Thoracic aorta (tissue), 2 donors: ENCODE measurements at regions not wholly inside any gene's neighbourhood (a gene's known extent, or its start where the extent isn't known, plus 50 kb on each side); places are given as distances from the start of the nearest gene placed in this dataset.

Source experiments
- ATAC-seq: fragments of 150-250 bp; one replicate; pipeline ENCODE4 v1.8.0; 2017; ENCODE audit warnings: low read depth; ENCODE audit not compliant: insufficient number of reproducible peaks, low FRiP score
- DNase-seq: peaks from one replicate; pipeline ENCODE4 v3.0.0-alpha.2; 2020; ENCODE audit warnings: low spot score
- H3K27ac ChIP-seq, 2 donors: fragments of 200-600 bp; sonication (generic); 1 replicate in 1 of 2; 2 replicates in 1 of 2; pipeline ENCODE4 v1.5.1; 2016; ENCODE audit warnings: mild to moderate bottlenecking in 2 of 2, moderate library complexity in 2 of 2
- H3K27me3 ChIP-seq: fragments of 200-600 bp; sonication (generic); replicated peaks from 2 replicates; pipeline ENCODE4 v1.6.0; 2016; ENCODE audit warnings: mild to moderate bottlenecking; ENCODE audit not compliant: insufficient read depth
- H3K36me3 ChIP-seq: fragments of 200-600 bp; sonication (generic); one replicate; pipeline ENCODE4 v1.5.1; 2016
- H3K4me1 ChIP-seq, 2 donors: fragments of 200-600 bp; sonication (generic); 1 replicate in 1 of 2; 2 replicates in 1 of 2; pipeline versions ENCODE4 v1.5.1 to v1.6.0; 2016; ENCODE audit warnings: low read depth in 2 of 2, mild to moderate bottlenecking in 1 of 2; ENCODE audit not compliant: control insufficient read depth in 1 of 2
- H3K4me3 ChIP-seq: fragments of 200-600 bp; sonication (generic); 2 replicates; pipeline ENCODE4 v1.5.1; 2016; ENCODE audit warnings: mild to moderate bottlenecking
- H3K9me3 ChIP-seq: fragments of 200-600 bp; sonication (generic); 2 replicates; pipeline ENCODE4 v1.5.1; 2016
- CTCF ChIP-seq: fragments of 200-600 bp; sonication (generic); IDR thresholded peaks from one replicate; pipeline ENCODE4 v1.5.1; 2019; ENCODE audit warnings: antibody characterized with exemption

GRCh38 chr1:55578646-55579045, 363.5 kb upstream of the USP24 start:
- H3K4me1 ChIP-seq, result peaks cover 19 to 48% of the 10 kb centered on the region in 2 donors
- no peak for ATAC-seq
- DNase-seq, result no peak
- no peaks in the 10 kb centered on the region for H3K36me3 ChIP-seq
- no peak overlapping the region for H3K27ac ChIP-seq
- TF ChIP-seq CTCF, result no peak
- H3K9me3 ChIP-seq, result no peaks in the 10 kb centered on the region
- no peak overlapping the region for H3K4me3 ChIP-seq
- no peaks in the 10 kb centered on the region for H3K27me3 ChIP-seq

DNA sequence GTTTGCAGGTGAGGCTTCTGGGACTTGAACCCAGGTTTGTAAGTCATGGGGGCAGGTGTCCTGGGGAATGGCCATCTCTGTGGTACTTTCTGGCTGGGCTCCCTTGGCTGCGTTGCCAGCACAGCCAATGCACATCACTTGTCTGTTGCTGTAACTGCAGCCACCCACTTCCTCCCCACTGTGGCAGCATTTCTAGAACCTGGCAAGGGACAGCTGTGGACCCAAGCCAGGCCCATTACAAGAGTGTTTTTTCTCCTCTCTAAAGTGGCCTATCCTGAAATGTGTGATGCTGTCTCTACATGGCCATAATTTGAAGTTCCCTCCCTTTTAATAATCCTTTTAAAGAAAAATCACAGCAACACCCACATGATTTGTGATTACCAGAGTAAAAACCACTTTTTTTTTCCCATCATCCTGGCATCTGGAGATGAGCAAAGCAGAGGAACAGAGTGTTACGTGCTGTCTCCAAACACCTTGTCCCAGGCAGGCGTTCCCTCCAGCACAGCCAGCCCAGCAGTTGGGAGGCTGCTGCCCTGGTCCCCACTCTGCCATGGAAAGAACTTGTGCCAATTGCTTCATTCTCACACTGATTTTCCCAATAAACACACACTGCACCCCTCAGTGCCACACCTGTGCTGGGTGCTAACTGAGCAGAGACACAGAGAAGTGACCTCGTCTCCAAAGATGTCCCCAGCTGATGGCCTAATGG, 360.6 kb upstream of the USP24 start:
- H3K9me3 ChIP-seq, result no peaks in the 10 kb centered on the region
- TF ChIP-seq CTCF, result no peak
- ATAC-seq (no peak), DNase-seq (no peak)
- H3K27me3 ChIP-seq, result no peaks in the 10 kb centered on the region
- H3K4me1 ChIP-seq, result peaks cover 5 to 19% of the 10 kb centered on the region in 2 donors
- no peaks in the 10 kb centered on the region for H3K36me3 ChIP-seq
- no peak overlapping the region for H3K27ac ChIP-seq
- H3K4me3 ChIP-seq, result no peak overlapping the region

DNA sequence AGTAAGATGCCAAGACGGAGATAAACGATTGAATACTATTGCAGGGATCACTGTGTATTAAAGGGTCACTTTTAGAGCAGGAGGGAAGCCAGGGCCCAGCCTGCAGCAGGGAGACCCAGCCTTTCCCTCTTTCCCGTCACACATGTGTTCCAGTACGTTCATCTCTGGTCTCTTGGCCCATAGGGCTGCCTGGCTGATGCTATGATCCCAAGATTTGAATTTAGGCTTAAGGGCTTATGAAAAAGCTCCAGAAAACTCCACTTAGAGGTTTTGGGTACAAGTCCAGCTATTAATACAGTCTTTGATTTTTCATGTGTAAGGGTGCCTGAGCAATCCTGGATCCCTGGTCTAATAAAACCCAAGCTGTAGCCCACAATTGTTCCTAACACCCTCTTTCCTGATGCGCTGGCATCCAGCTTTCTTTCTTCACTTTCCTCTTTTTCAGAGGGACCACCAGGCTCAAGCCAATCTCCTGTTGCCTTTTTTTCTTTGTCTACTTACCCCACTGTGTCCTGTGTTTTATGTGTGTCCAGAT, 359.6 kb upstream of the USP24 start:
- no peak overlapping the region for H3K27ac ChIP-seq
- ATAC-seq, result no peak
- no peak for DNase-seq
- H3K9me3 ChIP-seq, result no peaks in the 10 kb centered on the region
- no peaks in the 10 kb centered on the region for H3K27me3 ChIP-seq
- H3K36me3 ChIP-seq, result no peaks in the 10 kb centered on the region
- no peak overlapping the region for H3K4me3 ChIP-seq
- no peak for TF ChIP-seq CTCF
- peaks cover 3 to 11% of the 10 kb centered on the region in 2 donors for H3K4me1 ChIP-seq

DNA sequence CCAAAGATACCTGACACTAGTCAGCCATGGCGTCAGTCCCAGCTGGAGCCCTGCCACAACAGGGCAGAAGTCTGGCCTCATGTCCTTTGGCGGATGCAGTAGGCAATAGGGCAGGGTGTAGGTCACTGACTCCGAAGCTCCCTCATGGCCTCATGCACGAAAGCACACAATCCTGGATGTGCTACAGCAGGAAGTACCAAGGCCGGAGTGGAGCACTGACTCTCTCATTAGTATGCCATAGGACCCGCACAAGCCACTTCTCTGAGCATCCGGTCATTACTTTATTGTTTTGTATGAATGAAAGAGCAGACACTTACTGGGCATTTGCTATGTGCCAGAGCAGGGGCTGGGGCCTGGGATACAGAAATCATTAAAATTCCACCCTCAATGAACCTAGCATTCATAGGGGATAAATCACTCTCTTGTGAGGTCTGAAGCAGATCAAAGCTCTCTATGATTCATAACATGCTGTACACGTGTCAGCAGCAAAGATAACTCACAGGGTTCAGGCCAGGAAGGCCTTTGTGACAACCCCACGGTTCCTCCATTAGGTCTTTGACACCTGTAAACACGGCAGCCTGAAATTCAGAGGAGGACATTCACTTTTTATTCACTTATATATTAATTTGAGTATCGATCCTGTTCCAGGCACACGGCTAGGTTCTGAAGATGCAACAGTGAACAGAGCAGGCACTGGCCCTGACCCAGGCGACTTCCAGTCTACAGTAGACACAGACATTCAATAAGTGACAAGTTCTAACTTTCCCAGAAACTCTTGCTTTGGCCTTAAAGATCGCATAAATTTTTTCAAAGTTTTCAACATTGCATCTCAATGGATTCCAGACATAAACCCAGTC, 357.9 kb upstream of the USP24 start:
- Histone ChIP-seq H3K9me3 (no peaks in the 10 kb centered on the region), H3K27me3 (no peaks in the 10 kb centered on the region), H3K4me1 (peaks cover 3 to 11% of the 10 kb centered on the region in 2 donors), H3K36me3 (no peaks in the 10 kb centered on the region), H3K27ac (no peak overlapping the region), H3K4me3 (no peak overlapping the region)
- ATAC-seq (no peak), DNase-seq (no peak)
- TF ChIP-seq CTCF, result no peak

GRCh38 chr1:55571767-55572166, 356.6 kb upstream of the USP24 start:
- Histone ChIP-seq H3K9me3 (no peaks in the 10 kb centered on the region), H3K36me3 (no peaks in the 10 kb centered on the region), H3K4me1 (peaks cover 3 to 11% of the 10 kb centered on the region in 2 donors), H3K4me3 (no peak overlapping the region), H3K27me3 (no peaks in the 10 kb centered on the region), H3K27ac (no peak overlapping the region)
- no peak for TF ChIP-seq CTCF
- ATAC-seq (no peak), DNase-seq (no peak)
